Mesothelial cell of epicardium (in vitro differentiated cells): ENCODE measurements at regions not wholly inside any gene's neighbourhood (a gene's known extent, or its start where the extent isn't known, plus 50 kb on each side); places are given as distances from the start of the nearest gene placed in this dataset.
"Not testable (repeated sequence)": the region's sequence is repeated elsewhere in the genome, so short reads cannot be mapped to it uniquely, and the experiment has no call there.

ENCODE experiments used
- DNase-seq, 2 experiments: peaks; one replicate each; pipeline ENCODE4 v3.0.0; 2021; ENCODE audit warnings: low spot score in 2 of 2; ENCODE audit not compliant: unreplicated experiment in 2 of 2
- H3K27ac Mint-ChIP-seq: 2 replicates; pipeline ENCODE4 v1.8.0; 2021; ENCODE audit warnings: mixed read lengths
- H3K27me3 Mint-ChIP-seq: 2 replicates; pipeline ENCODE4 v1.8.0; 2021; ENCODE audit warnings: low read depth, mixed read lengths
- H3K36me3 Mint-ChIP-seq: 2 replicates; pipeline ENCODE4 v1.8.0; 2021; ENCODE audit warnings: mixed read lengths
- H3K4me1 Mint-ChIP-seq: 2 replicates; pipeline ENCODE4 v1.8.0; 2021; ENCODE audit warnings: mixed read lengths
- H3K4me3 Mint-ChIP-seq: 2 replicates; pipeline ENCODE4 v1.8.0; 2021; ENCODE audit warnings: mild to moderate bottlenecking, moderate library complexity, mixed read lengths
- H3K9me3 Mint-ChIP-seq: 2 replicates; pipeline ENCODE4 v1.8.0; 2021; ENCODE audit warnings: mixed read lengths
- CTCF ChIP-seq: fragments of 200-600 bp; sonication (generic); IDR thresholded peaks from one replicate; pipeline ENCODE4 v1.5.0; 2021; ENCODE audit warnings: antibody characterized with exemption; ENCODE audit not compliant: unreplicated experiment

GRCh38 chr9:85089188-85089969, 419.9 kb downstream of the NTRK2 start:
- Mint-ChIP-seq H3K27me3 (no peaks in the 10 kb centered on the region), H3K9me3 (peaks cover 10% of the 10 kb centered on the region), H3K36me3 (peaks cover 2% of the 10 kb centered on the region), H3K4me3 (no peak overlapping the region), H3K4me1 (peaks cover 9% of the 10 kb centered on the region), H3K27ac (no peak overlapping the region)
- DNase-seq: no peak
- TF ChIP-seq CTCF: no peak

DNA sequence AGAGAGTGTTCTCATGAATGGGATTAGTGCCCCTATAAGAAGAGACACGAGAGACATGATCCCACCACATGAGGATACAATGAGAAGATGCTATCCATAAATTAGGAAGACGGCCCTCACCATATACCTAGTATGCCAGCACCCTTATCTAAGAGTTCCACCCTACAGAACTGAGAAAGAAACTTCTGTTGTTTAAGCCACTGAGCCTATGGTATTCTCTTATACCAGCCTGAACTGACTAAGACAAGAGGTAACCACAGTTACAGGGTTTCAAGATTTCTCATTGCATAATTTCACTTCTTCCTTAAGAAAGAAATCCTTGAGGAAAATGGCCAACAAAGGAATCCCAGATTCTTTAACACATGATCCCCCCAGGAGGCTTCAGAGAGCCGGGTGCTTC, 412.4 kb downstream of the NTRK2 start:
- Mint-ChIP-seq H3K9me3 (peaks cover 10% of the 10 kb centered on the region), H3K4me3 (no peak overlapping the region), H3K36me3 (peaks cover 2% of the 10 kb centered on the region), H3K4me1 (no peaks in the 10 kb centered on the region), H3K27me3 (no peaks in the 10 kb centered on the region), H3K27ac (no peak overlapping the region)
- TF ChIP-seq CTCF: no peak
- DNase-seq: no peak

- no peak for DNase-seq
- no peaks in the 10 kb centered on the region for H3K27me3 Mint-ChIP-seq
- H3K36me3 Mint-ChIP-seq: peaks cover 1% of the 10 kb centered on the region
- no peaks in the 10 kb centered on the region for H3K4me1 Mint-ChIP-seq
- no peak overlapping the region for H3K4me3 Mint-ChIP-seq
- no peak overlapping the region for H3K27ac Mint-ChIP-seq
- TF ChIP-seq CTCF: no peak
- H3K9me3 Mint-ChIP-seq: peaks cover 7% of the 10 kb centered on the region
Observed at GRCh38 chr9:85079349-85079748, 409.8 kb downstream of the NTRK2 start.

GRCh38 chr9:85077944-85078343, 408.4 kb downstream of the NTRK2 start:
- Mint-ChIP-seq H3K4me3 (no peak overlapping the region), H3K9me3 (peaks cover 7% of the 10 kb centered on the region)

DNA sequence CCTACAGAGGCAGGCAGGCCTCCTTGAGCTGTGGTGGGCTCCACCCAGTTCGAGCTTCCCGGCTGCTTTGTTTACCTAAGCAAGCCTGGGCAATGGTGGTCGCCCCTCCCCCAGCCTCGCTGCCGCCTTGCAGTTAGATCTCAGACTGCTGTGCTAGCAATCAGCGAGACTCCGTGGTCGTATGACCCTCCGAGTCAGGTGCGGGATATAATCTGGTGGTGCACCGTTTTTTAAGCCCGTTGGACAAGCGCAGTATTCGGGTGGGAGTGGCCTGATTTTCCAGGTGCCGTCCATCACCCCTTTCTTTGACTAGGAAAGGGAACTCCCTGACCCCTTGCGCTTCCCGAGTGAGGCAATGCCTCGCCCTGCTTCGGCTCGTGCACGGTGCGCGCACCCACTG, 407.6 kb downstream of the NTRK2 start:
- not testable (repeated sequence) for H3K9me3 Mint-ChIP-seq, DNase-seq, H3K36me3 Mint-ChIP-seq, H3K4me1 Mint-ChIP-seq, H3K27me3 Mint-ChIP-seq, H3K27ac Mint-ChIP-seq
- peak overlapping the region; percentile 51 for H3K4me3 Mint-ChIP-seq

More at GRCh38 chr9:85077944-85078343, 408.4 kb downstream of the NTRK2 start:
- no peaks in the 10 kb centered on the region for H3K27me3 Mint-ChIP-seq
- no peaks in the 10 kb centered on the region for H3K4me1 Mint-ChIP-seq
- H3K27ac Mint-ChIP-seq: no peak overlapping the region
- no peak for TF ChIP-seq CTCF
- H3K36me3 Mint-ChIP-seq: peaks cover 1% of the 10 kb centered on the region
- no peak for DNase-seq
